ENCODE measurements at regions not wholly inside any gene's neighbourhood (a gene's known extent, or its start where the extent isn't known, plus 50 kb on each side); places are given as distances from the start of the nearest gene placed in this dataset.

- H3K4me3 ChIP-seq: no peak overlapping the region
- TF ChIP-seq CTCF (IDR thresholded peaks at IDR 0.05): no peak
- DNase-seq (ENCODE audit: low spot score): no peak
- no peak overlapping the region for H3K27ac ChIP-seq
Observed at GRCh38 chr12:115763982-115764621, 513.4 kb downstream of the MED13L start.

- no peak for DNase-seq (ENCODE audit: low spot score)
- TF ChIP-seq CTCF (IDR thresholded peaks at IDR 0.05): no peak
Observed at GRCh38 chr12:115763376-115763775, 514.1 kb downstream of the MED13L start.

GRCh38 chr12:115762936-115763335 is 514.6 kb downstream of the MED13L start:
- no peak for DNase-seq (ENCODE audit: low spot score)

More at GRCh38 chr12:115763376-115763775, 514.1 kb downstream of the MED13L start:
- H3K27ac ChIP-seq: no peak overlapping the region
- no peak overlapping the region for H3K4me3 ChIP-seq

GRCh38 chr12:115761784-115762183 is 515.7 kb downstream of the MED13L start:
- Histone ChIP-seq H3K27ac (no peak overlapping the region), H3K4me3 (no peak overlapping the region)
- DNase-seq (ENCODE audit: low spot score): no peak
- no peak for TF ChIP-seq CTCF (IDR thresholded peaks at IDR 0.05)

More at GRCh38 chr12:115762936-115763335, 514.6 kb downstream of the MED13L start:
- H3K4me3 ChIP-seq: no peak overlapping the region
- TF ChIP-seq CTCF (IDR thresholded peaks at IDR 0.05): no peak
- H3K27ac ChIP-seq: no peak overlapping the region

GRCh38 chr12:115760231-115760630 is 517.3 kb downstream of the MED13L start:
- TF ChIP-seq CTCF (IDR thresholded peaks at IDR 0.05): no peak
- H3K4me3 ChIP-seq: no peak overlapping the region
- DNase-seq (ENCODE audit: low spot score): no peak
- no peak overlapping the region for H3K27ac ChIP-seq

GRCh38 chr12:115758877-115759620 is 518.4 kb downstream of the MED13L start:
- Histone ChIP-seq H3K4me3 (no peak overlapping the region), H3K27ac (no peak overlapping the region)
- TF ChIP-seq CTCF (IDR thresholded peaks at IDR 0.05): no peak
- no peak for DNase-seq (ENCODE audit: low spot score)

- TF ChIP-seq CTCF (IDR thresholded peaks at IDR 0.05): no peak
- no peak overlapping the region for H3K4me3 ChIP-seq
- no peak overlapping the region for H3K27ac ChIP-seq
- no peak for DNase-seq (ENCODE audit: low spot score)
Observed at GRCh38 chr12:115758183-115758582, 519.3 kb downstream of the MED13L start.

All from coronary artery (tissue), 2 donors.